ENCODE measurements at regions not wholly inside any gene's neighbourhood (a gene's known extent, or its start where the extent isn't known, plus 50 kb on each side); places are given as distances from the start of the nearest gene placed in this dataset.
"Not testable (repeated sequence)": the region's sequence is repeated elsewhere in the genome, so short reads cannot be mapped to it uniquely, and the experiment has no call there.

DNA sequence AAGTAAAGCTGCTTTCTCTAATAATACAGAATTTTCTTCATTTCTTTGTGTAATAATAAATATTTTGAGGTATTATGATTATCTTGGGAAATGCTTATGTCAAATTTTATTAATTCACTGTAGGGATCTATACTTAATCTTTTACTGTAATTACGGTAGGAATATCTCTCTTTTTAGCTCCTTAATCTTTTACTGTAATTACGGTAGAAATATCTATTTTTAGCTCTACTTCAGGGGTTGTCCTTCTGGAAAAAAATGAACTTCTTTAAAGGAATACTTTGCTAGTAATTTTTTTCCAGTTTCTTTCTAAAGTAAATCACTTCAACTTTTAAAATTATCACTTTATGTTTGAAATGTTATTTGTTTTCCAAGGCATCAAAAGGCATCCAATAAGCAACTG, 2229.4 kb upstream of the AGA start:
- DNase-seq (ENCODE audit: low read depth in 2 of 2), result no peak

- no peak for DNase-seq (ENCODE audit: low read depth in 2 of 2)
These were observed 2236.0 kb upstream of the AGA start for GRCh38 chr4:179678093-179678814.

GRCh38 chr4:179683661-179684060, 2241.4 kb upstream of the AGA start:
- not testable (repeated sequence) for DNase-seq (ENCODE audit: low read depth in 2 of 2)

DNA sequence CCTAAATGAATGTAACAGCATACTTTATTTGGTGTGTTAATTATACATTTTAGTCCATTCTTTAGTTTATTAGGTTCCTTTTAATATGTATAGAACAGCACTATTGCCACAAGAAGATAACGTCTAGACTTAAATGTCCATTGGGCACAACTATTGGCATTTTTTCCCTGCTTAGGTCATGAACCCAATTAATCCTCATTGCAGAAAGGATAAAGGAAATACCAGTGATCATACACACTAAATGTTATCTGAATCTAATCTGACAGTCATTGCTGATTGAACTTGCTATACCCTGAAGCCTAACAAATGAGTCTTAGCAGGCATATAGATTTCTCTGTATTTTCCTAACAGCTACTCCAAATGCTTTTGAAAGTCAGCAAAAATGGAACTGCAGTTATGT, 2250.0 kb upstream of the AGA start:
- no peak for DNase-seq (ENCODE audit: low read depth in 2 of 2)

GRCh38 chr4:179695175-179695574, 2252.9 kb upstream of the AGA start:
- no peak for DNase-seq (ENCODE audit: low read depth in 2 of 2)

GRCh38 chr4:179698321-179698720, 2256.1 kb upstream of the AGA start:
- DNase-seq (ENCODE audit: low read depth in 2 of 2), result no peak

GRCh38 chr4:179709961-179710624, 2267.9 kb upstream of the AGA start:
- DNase-seq (ENCODE audit: low read depth in 2 of 2), result no peak

DNA sequence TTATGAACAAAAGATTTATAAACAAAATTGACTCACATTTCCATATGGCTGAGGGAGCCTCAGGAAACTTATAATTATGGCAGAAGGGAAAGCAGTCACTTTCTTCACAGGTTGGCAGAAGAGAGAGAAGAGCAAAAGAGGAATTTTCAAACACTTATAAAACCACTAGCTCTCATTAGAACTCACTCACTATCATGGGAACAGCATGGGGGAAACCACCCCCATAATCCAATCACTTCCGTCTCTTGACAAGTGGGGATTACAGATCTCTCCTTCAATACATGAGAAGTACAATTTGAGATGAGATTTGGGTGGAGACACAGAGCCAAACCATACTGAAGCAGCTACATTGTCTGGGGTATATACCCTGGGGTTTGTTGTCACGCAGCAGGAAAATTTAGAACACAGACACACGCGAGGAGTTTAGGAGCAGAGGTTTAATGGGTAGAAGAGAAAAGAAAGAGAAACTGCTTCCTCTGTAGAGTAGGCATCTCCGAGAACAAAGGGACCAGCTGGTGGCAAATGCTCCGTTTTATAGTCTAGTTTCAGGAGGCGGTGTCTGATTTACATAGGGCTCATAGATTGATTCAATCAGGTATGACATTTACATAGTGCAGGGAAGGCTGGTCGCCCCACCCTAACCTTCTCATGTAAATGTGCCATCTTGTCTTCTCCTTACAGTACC, 2277.7 kb upstream of the AGA start:
- DNase-seq (ENCODE audit: low read depth in 2 of 2), result no peak

GRCh38 chr4:179726491-179726890, 2284.3 kb upstream of the AGA start:
- not testable (repeated sequence) for DNase-seq (ENCODE audit: low read depth in 2 of 2)

GRCh38 chr4:179728305-179728704, 2286.1 kb upstream of the AGA start:
- DNase-seq (ENCODE audit: low read depth in 2 of 2), result no peak

DNA sequence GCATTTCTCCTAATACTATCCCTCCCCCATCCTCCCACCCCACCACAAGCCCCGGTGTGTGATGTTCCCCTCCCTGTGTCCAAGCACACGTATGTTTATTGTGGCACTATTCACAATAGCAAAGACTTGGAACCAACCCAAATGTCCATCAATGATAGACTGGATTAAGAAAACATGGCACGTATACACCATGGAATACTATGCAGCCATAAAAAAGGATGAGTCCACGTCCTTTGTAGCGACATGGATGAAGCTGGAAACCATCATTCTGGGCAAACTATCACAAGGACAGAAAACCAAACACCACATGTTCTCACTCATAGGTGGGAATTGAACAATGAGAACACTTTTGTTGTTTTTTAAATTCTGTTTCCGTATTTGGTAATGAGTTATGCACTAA, 2294.6 kb upstream of the AGA start:
- DNase-seq (ENCODE audit: low read depth in 2 of 2), result not testable (repeated sequence)

GRCh38 chr4:179738822-179739221, 2296.6 kb upstream of the AGA start:
- DNase-seq (ENCODE audit: low read depth in 2 of 2), result no peak

DNA sequence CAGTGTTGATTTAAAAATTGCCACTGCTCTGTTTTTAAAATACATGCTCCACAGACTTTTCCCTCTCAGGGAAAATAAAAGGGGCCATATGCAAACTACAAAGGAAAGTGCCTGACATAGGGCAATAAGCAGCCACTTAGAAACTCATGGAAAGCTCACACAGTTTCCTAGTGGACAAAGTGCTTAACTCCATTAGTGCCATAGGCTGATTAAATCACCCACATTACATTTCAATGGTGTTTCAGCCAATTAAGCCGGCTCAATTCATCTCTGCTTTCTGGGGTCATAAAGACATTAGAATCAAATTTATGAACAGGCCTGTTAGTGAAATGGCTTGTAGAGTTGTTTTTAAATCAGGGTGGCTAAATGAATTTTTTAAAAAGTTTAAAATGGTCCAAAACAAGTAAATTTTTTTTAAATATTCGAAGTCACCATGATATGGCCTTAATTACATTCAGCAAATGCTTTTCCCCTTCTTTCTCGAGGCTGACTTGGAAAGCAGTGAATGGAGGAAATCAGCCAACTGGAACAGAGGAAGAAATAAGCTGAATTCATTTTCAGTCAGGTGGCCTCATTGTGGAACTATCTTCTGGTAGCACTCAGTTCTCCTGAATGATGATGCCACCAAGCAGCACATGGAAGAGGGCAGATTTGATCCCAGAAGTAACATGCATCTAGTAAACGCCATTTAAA, 2305.1 kb upstream of the AGA start:
- DNase-seq (ENCODE audit: low read depth in 2 of 2), result no peak

GRCh38 chr4:179748837-179749236, 2306.6 kb upstream of the AGA start:
- DNase-seq (ENCODE audit: low read depth in 2 of 2), result no peak

- DNase-seq (ENCODE audit: low read depth in 2 of 2), result no peak
These were observed 2308.1 kb upstream of the AGA start for GRCh38 chr4:179750374-179750773.

- DNase-seq (ENCODE audit: low read depth in 2 of 2), result no peak
These were observed 2309.4 kb upstream of the AGA start for GRCh38 chr4:179751669-179752068.

DNA sequence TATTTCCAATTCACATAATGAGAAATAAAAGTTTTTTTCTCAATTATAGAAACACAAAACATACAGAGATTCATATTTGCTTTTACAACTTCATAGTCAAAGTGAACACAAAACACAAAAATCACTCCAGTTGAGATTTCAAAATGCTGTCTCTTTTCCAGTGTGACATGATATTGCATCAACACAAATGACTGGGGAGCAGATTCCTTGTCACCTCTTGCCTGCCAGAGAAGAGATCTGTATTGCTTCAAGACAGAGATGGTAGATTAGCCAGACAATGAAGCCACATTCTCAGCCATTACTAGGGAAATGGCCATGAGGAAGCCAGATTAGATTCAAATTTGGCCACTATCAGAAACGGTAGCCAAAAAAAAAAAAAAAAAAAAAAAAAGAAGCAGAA, 2313.1 kb upstream of the AGA start:
- no peak for DNase-seq (ENCODE audit: low read depth in 2 of 2)

DNA sequence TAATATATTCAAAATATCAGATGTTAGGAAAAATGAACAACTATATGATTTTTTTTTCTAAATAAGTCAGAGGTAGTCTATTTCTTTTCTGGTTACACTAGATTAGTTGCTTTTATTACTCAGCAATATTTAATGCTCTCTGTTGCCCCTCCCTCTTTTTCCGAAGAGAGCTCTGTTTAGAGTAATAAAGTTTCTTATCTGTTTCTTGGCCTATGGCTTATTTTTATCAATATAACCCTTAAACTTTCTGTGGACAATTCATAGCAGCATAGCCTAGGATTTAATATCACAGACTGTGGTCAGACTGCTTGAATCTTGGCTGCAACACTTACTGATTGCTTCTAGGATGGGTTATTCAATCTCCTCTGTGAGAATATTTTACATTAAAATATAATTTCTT, 2315.4 kb upstream of the AGA start:
- DNase-seq (ENCODE audit: low read depth in 2 of 2), result no peak

GRCh38 chr4:179762840-179763239, 2320.6 kb upstream of the AGA start:
- DNase-seq (ENCODE audit: low read depth in 2 of 2), result no peak

- no peak for DNase-seq (ENCODE audit: low read depth in 2 of 2)
These were observed 2324.7 kb upstream of the AGA start for GRCh38 chr4:179766938-179767337.

- DNase-seq (ENCODE audit: low read depth in 2 of 2), result no peak
These were observed 2326.8 kb upstream of the AGA start for GRCh38 chr4:179768996-179769395.

GRCh38 chr4:179797738-179798137, 2355.5 kb upstream of the AGA start:
- no peak for DNase-seq (ENCODE audit: low read depth in 2 of 2)

All from stimulated activated CD4-positive, alpha-beta T cell treated with anti-CD3 and anti-CD28 coated beads, Interleukin-1b, Interleukin-23, amount 100 ng/mL, for 4 hours (primary cell).